GM12878 (cell line): ENCODE measurements at regions not wholly inside any gene's neighbourhood (a gene's known extent, or its start where the extent isn't known, plus 50 kb on each side); places are given as distances from the start of the nearest gene placed in this dataset.

Experiments used
- ATAC-seq: fragments of 200-7000 bp; cut with Tn5 transposase; 3 replicates; pipeline ENCODE4 v1.9.1; 2020; ENCODE audit warnings: mild to moderate bottlenecking, moderate library complexity
- BruUV-seq: library from RNA; stranded (reverse); fragments of 400-500 nt; replicated peaks from 2 replicates; lab custom pipeline; 2021; lab: Mats Ljungman, UMichigan
- CTCF ChIA-PET: fragments of 300-600 bp; sonication (Branson Sonifier 250); formaldehyde crosslinking; extraction: SDS; loops from one replicate; lab custom pipeline; 2021; ENCODE audit warnings: inconsistent platforms; lab: Yijun Ruan, JAX
- POLR2A ChIA-PET: fragments of 350-600 bp; formaldehyde crosslinking; extraction: SDS; loops from one replicate; lab custom pipeline; 2021; ENCODE audit warnings: inconsistent platforms; lab: Charles Lee
- RAD21 ChIA-PET: fragments of 300-600 bp; sonication (Branson Sonifier 250); formaldehyde crosslinking; loops from one replicate; lab custom pipeline; 2023; ENCODE audit warnings: antibody characterized with exemption; ENCODE audit not compliant: unreplicated experiment; lab: Charles Lee
- SMC1A ChIA-PET: fragments of 300-600 bp; sonication (Branson Sonifier 250); formaldehyde crosslinking; loops from one replicate; lab custom pipeline; 2023; ENCODE audit not compliant: unreplicated experiment, uncharacterized antibody; lab: Charles Lee
- DNase-seq: peaks from one replicate; pipeline ENCODE4 v3.0.0-alpha.2; 2011; ENCODE audit warnings: low read depth, low spot score
- FAIRE-seq: peaks from 3 replicates; lab custom pipeline; 2011; peaks lifted over from hg19 to GRCh38; lab: Jason Lieb, UNC
- H2AFZ ChIP-seq: 2 replicates; pipeline ENCODE4 v1.6.0; 2011; ENCODE audit warnings: low read depth, low read length, control low read depth; ENCODE audit not compliant: control insufficient read depth
- H3K27ac ChIP-seq: 2 replicates; pipeline ENCODE4 v1.5.1; 2011; ENCODE audit warnings: control low read depth; ENCODE audit not compliant: control insufficient read depth, insufficient read depth
- H3K27me3 ChIP-seq, 2 experiments: replicated peaks in 1 of 2; 2 replicates each; pipeline versions ENCODE4 v1.6.0 to v1.6.1; 2011; ENCODE audit warnings: low read length in 1 of 2; ENCODE audit not compliant: control insufficient read depth in 2 of 2, insufficient read depth in 2 of 2
- H3K36me3 ChIP-seq, 2 experiments: 2 replicates each; pipeline ENCODE4 v1.5.1; 2011; ENCODE audit warnings: low read length in 1 of 2; ENCODE audit not compliant: control insufficient read depth in 2 of 2, insufficient read depth in 2 of 2
- H3K4me1 ChIP-seq: 2 replicates; pipeline ENCODE4 v1.6.1; 2011; ENCODE audit warnings: mild to moderate bottlenecking, low read length, moderate library complexity, mixed read lengths; ENCODE audit not compliant: control insufficient read depth, insufficient read depth
- H3K4me2 ChIP-seq: 2 replicates; pipeline ENCODE4 v1.6.0; 2011; ENCODE audit warnings: control low read depth; ENCODE audit not compliant: control insufficient read depth, insufficient read depth
- H3K4me3 ChIP-seq: fragments of 200-600 bp; sonication (generic); 2 replicates; pipeline ENCODE4 v1.5.1; 2016
- H3K79me2 ChIP-seq: 2 replicates; pipeline ENCODE4 v1.6.0; 2011; ENCODE audit warnings: low read length; ENCODE audit not compliant: control insufficient read depth, insufficient read depth
- H3K9ac ChIP-seq: 2 replicates; pipeline ENCODE4 v1.8.0; 2011; ENCODE audit warnings: low read length, control low read depth, mixed read lengths; ENCODE audit not compliant: control insufficient read depth, insufficient read depth
- H3K9me3 ChIP-seq: replicated peaks from 3 replicates; pipeline ENCODE4 v1.5.1; 2011; ENCODE audit warnings: mild to moderate bottlenecking, low read length; ENCODE audit not compliant: control insufficient read depth, insufficient read depth
- H4K20me1 ChIP-seq: 2 replicates; pipeline ENCODE4 v1.6.0; 2011; ENCODE audit not compliant: control insufficient read depth, insufficient read depth
- ASH2L ChIP-seq: fragments of 300-600, 200-600 bp; sonication (generic); IDR thresholded peaks from 2 replicates; pipeline ENCODE4 v1.6.1; 2017; ENCODE audit warnings: low read depth, mild to moderate bottlenecking, borderline replicate concordance
- EP300 ChIP-seq, 2 experiments: fragments of 150-350 bp in 1 of 2; IDR thresholded peaks; 2 replicates each; pipeline ENCODE4 v1.6.1; 2011 to 2012; ENCODE audit warnings: low read depth in 2 of 2, low read length in 2 of 2, borderline replicate concordance in 1 of 2, improper control_type of control experiment in 1 of 2, inconsistent platforms in 1 of 2; ENCODE audit not compliant: control insufficient read depth in 1 of 2
- HDGF ChIP-seq: fragments of 450-650 bp; IDR thresholded peaks from 2 replicates; pipeline ENCODE4 v1.6.1; 2016; ENCODE audit warnings: antibody characterized with exemption
- LARP7 ChIP-seq: fragments of 450-650 bp; IDR thresholded peaks from 2 replicates; pipeline ENCODE4 v1.6.1; 2017; ENCODE audit warnings: mild to moderate bottlenecking
- POLR2A ChIP-seq: IDR thresholded peaks from 2 replicates; pipeline ENCODE4 v1.6.1; 2011; ENCODE audit warnings: low read depth, mild to moderate bottlenecking, low read length
- WGBS: methylation state at CpG from one replicate; pipeline ENCODE4 v1.1.6; 2016; ENCODE audit warnings: low lambda C conversion rate; ENCODE audit not compliant: insufficient replicate concordance, insufficient coverage; ENCODE audit errors: missing lambda C conversion rate; 5-methylcytosine and 5-hydroxymethylcytosine counted together
- in situ Hi-C: fragments of 300-500 bp; cut with MboI; formaldehyde crosslinking; loops from 9 replicates; pipeline ENCODE4 v1.14.3; 2018; ENCODE audit warnings: mixed read lengths
- intact Hi-C: fragments of 100-400 bp; cut with micrococcal nuclease; formaldehyde crosslinking; loops from one replicate; pipeline ENCODE4 v1.14.2; 2022; ENCODE audit not compliant: unreplicated experiment
- TF ChIP-seq, protein P1 (sequence below): fragments of 450-650 bp; IDR thresholded peaks from 2 replicates; pipeline ENCODE4 v1.6.1; 2018; ENCODE audit warnings: mild to moderate bottlenecking, low read depth, moderate library complexity; ENCODE audit not compliant: partially characterized antibody

GRCh38 chr7:114095885-114096284 is 177.1 kb upstream of the PPP1R3A start:
- DNase-seq, result no peak

More at GRCh38 chr7:114095885-114096284, 177.1 kb upstream of the PPP1R3A start:
- H3K4me3 ChIP-seq, result no peak overlapping the region
- no peaks in the 10 kb centered on the region for H3K79me2 ChIP-seq
- FAIRE-seq (no peak), ATAC-seq (no peak)
- H4K20me1 ChIP-seq, result no peaks in the 10 kb centered on the region
- intact Hi-C loops (no loop called here), in situ Hi-C loops (no loop called here)
- 39% methylated on average over 4 of the region's 4 CpGs for WGBS
- SMC1A ChIA-PET, result interaction anchor here (0.9 kb wide), 1 partner anchor 12 kb away, joined by 4 read pairs; no protein-coding TSS in a partner anchor
- RAD21 ChIA-PET, result no interaction called here
- no peaks in the 10 kb centered on the region for H3K36me3 ChIP-seq
- H3K9ac ChIP-seq, result no peak overlapping the region
- no peak overlapping the region for H3K27ac ChIP-seq
- no peaks in the 10 kb centered on the region for H3K9me3 ChIP-seq
- H3K4me2 ChIP-seq, result no peak overlapping the region
- H3K27me3 ChIP-seq, result no peaks in the 10 kb centered on the region
- no peak overlapping the region for H2AFZ ChIP-seq
- TF ChIP-seq LARP7 (no peak), POLR2A (no peak), ASH2L (no peak), HDGF (no peak), EP300 (IDR thresholded peaks at IDR 0.05; ENCODE audit: borderline replicate concordance in 1 of 2, control insufficient read depth in 1 of 2, low read depth in 2 of 2, low read length in 2 of 2) (no peak)
- TF ChIP-seq, protein P1, sequence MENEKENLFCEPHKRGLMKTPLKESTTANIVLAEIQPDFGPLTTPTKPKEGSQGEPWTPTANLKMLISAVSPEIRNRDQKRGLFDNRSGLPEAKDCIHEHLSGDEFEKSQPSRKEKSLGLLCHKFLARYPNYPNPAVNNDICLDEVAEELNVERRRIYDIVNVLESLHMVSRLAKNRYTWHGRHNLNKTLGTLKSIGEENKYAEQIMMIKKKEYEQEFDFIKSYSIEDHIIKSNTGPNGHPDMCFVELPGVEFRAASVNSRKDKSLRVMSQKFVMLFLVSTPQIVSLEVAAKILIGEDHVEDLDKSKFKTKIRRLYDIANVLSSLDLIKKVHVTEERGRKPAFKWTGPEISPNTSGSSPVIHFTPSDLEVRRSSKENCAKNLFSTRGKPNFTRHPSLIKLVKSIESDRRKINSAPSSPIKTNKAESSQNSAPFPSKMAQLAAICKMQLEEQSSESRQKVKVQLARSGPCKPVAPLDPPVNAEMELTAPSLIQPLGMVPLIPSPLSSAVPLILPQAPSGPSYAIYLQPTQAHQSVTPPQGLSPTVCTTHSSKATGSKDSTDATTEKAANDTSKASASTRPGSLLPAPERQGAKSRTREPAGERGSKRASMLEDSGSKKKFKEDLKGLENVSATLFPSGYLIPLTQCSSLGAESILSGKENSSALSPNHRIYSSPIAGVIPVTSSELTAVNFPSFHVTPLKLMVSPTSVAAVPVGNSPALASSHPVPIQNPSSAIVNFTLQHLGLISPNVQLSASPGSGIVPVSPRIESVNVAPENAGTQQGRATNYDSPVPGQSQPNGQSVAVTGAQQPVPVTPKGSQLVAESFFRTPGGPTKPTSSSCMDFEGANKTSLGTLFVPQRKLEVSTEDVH, result no peak
- BruUV-seq, result no TSS peak
- POLR2A ChIA-PET, result interaction anchor here (0.6 kb wide), 1 partner anchor 19 kb away, joined by 3 read pairs; no protein-coding TSS in a partner anchor
- H3K4me1 ChIP-seq, result no peaks in the 10 kb centered on the region
- CTCF ChIA-PET, result no interaction called here
